GM18907 (cell line): ENCODE measurements at regions not wholly inside any gene's neighbourhood (a gene's known extent, or its start where the extent isn't known, plus 50 kb on each side); places are given as distances from the start of the nearest gene placed in this dataset.

Experiments used
- ATAC-seq: cut with Tn5 transposase; IDR thresholded peaks from one replicate; pipeline ENCODE4 v1.9.1; 2021; ENCODE audit warnings: mild to moderate bottlenecking, moderate library complexity; ENCODE audit not compliant: unreplicated experiment

DNA sequence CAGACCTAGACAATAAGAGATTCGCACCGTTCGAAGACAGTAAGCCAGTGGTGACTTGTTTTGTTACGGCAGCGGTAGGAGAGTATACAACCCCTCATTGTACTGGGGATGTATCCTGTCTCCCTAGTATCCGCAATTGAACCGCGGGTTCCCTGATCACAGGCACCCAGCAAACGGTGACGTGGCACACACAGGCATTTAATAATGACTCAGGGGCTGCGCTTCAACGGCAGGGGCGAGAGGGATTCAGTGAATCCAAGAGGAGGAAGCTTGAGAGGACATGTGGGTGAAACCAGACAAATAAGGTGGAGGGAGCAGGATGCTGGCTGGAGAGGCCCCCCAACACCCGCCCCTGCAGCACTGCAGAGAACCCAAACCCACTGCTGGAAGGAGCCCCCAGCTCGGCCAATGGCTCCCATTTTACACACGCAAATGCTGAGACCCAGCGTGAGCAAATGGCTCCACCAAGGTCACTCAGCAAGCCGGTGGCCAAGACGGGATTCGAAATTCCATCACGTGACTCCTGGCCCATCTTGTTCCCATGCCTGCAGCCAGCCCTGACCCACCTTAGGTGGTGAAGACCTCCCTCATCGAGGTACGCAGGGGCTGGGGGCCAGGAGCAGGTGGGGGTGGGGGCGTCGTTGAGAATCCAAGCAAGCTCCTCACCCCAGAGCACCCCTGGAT is 149.9 kb downstream of the SYF2 start:
- no peak for ATAC-seq

DNA sequence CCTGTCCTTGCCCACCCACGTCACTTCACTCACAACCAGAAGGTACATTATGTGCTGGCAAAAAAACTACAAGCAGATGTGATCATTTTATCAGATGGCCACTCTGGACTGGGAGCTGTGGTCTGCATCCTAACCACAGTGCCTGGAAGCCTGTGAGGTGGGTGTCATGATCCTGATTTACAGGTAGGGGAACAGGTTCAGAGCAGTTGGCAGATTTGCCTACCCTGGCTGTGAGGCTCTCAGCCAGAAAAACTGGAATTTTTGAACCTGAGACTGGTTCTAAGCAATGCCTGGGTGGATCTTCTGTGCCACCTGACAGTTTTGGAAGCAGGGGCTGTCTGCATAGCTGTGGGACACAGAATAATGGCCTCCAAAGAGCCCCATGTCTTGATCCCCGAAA is 150.8 kb downstream of the SYF2 start:
- no peak for ATAC-seq

DNA sequence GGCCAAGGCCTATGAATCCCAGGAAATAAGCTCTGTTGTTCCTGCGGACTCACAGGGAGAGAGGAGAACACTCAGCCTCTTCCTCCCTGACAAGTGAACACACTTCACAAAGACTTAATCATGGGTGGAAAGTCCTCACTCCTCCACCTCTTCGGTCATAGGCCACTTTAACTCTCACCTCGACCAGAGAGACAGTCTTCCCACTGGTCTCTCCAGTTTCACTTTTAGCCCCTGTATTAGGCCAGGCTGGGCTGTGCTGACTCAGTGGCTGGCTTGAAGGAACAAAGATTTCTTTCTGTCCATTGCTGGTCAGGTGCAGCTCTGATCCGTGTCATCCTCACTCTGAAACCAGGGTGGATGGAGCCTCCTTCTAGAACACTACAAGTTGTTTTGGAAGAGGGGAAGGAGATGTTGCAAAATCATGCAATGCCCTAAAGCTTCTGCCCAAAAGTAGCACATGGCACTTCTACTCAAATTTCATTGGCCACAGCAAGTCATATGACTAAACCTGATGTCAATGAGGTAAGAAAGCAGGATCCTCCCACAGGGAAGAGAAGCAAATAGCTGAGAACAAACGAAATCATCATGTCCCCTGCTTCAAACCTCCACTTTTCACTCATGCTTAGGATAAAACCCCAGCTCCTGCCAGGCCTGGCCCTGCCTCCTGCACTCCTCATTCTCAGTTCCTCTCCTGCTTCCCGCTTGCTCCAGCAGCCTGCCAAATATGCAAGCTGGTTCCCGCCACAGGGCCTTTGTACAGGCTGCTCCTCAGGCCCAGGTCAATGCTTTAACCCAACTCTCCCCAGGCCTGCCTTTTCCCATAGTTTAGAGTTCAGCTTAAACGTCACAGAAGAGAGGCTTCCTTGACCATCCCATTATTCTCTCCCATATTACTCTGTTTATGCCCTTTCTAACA is 150.5 kb upstream of the RUNX3 start:
- no peak for ATAC-seq

DNA sequence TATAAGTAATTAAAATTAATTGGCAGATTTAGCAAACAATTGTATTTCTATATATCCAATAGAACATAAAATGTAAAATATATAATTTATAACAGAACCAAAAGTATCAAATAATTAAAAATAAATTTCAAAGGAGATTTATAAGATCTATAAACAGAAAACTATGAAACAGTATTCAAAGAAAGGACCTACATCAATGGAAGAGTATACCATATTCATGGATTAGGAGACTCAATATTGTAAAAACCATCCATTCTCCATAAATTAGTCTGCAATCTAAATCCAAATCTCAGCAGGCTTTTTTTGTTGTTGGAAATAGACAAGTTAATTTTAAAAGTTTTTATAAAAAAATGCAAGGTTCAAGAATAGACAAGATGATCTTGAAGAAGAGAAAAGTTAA is 149.0 kb upstream of the RUNX3 start:
- ATAC-seq: no peak

DNA sequence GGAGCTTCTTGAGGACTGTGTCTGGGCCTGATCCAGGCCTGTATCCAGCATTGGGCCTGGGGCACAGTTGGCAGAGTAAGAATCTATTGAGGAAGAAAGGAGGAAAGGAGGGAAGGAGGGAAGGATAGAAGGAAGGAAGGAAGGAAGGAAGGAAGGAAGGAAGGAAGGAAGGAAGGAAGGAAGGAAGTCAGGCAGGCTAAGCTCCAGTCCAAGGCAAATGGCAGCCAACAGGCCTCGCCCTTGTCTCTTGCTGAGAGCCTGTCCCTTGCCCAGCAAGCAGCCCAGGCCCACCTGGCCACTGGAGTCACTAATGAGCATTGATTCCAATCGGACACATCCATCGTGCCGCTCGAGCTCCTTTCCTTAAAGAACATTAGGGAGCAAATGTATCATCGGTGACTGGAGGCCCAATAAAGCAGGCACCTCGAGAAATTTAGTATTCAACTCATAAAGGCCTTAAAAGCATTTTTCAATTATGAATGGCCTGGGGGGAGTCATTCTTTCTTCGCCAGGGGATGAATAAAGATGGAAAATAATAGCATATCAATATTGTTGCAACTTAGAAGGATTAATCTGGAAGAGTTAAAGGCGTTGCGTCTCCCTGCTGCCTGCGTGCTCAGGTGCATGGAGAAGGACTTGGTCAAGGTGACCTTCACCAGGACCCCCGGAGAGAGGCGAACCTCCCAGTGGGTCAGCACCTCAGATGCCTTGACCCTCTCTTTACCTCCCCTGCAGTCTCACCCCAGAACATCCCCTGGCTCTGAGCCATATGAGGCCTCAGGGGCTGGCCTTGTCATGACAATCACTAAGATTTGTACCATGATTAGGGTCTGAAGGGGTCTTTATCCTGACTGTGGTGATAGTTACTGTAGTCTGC is 144.5 kb upstream of the RUNX3 start:
- no peak for ATAC-seq

DNA sequence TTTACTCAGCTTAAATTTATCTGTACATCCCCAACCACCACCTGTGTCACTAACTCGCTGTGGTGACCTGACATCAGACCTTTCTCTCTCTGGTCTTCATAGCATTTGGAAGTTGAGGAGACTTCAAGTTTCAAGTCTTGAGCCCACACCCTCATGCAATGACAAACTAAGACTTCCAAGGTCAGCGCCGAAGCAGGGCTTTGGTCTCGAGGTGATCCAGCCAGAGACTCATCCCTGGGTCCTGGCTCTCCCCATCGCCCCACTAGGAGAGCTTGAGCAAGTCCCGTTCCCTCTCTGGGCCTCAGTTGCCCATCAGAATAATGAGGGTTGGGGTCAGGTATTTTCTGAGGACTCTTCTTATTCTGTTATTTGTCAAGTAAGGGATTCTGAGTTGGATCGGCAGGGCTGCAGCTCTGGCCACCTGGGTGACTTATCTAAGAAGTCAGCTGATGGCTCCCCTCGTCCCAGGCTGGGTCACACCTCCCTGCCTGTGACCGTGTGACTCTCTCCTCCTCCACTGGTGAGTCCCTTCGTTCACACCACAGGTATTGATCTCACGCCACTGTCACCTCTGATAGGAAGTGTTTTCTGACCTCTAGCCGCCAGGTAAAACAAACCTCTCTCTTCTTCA is 143.7 kb upstream of the RUNX3 start:
- no peak for ATAC-seq

DNA sequence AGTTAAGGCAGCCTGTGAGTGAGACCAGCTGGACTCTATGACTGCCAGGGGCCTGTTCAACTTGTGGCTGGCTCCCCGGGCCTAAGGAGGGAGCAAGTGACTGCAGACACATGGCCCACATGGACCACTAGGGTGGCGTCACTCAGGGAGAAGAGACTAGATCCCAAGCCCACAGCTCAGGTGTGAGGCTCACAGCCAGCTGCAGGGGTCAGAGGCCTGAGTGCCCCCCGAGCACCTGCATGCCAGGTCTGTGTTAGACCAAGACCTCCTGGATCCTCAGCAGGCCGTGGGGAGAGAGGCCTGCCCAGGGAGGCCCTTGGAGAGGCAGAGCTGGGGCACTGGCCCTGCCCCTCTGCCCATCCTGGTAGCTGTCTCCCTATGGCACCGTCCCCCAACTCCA is 142.4 kb upstream of the RUNX3 start:
- no peak for ATAC-seq

DNA sequence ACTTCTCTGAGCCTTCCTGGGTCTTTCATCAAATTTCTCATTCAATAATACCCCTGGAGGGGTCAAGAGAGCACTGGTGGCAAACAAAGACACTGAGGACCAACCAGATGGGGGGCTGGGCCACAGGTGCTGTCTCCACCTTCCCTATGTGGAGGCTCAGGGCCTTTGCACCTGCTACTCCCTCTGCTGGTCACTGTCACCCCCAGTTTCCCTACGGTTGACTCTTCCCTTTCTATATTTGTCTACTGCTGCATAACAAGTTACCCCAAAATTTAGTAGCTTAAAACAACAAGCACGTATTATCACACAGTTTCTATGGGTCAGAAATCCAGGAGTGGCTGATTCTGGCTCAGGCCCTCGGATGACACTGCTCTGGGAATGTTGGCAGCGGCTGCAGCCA is 138.8 kb upstream of the RUNX3 start:
- ATAC-seq: no peak

DNA sequence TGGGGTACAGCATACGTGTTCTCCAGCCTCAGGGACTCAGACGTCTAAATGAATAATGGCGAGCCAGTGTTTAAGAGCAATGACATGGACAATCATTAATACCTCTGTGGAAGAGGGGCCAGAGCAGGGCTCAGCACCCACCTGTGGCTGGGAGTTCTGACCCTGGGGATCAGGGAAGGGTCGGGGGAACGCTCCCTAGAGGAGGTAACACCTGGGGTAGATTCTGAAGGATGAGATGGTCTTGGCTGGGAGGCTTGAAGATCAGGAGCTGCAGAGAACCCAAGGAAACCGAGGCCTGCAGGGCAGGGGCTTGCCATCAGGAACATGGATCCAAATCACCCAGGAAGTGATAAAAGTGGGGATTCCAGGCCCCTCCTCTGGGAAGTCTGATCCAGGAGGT is 138.2 kb upstream of the RUNX3 start:
- ATAC-seq: no peak

DNA sequence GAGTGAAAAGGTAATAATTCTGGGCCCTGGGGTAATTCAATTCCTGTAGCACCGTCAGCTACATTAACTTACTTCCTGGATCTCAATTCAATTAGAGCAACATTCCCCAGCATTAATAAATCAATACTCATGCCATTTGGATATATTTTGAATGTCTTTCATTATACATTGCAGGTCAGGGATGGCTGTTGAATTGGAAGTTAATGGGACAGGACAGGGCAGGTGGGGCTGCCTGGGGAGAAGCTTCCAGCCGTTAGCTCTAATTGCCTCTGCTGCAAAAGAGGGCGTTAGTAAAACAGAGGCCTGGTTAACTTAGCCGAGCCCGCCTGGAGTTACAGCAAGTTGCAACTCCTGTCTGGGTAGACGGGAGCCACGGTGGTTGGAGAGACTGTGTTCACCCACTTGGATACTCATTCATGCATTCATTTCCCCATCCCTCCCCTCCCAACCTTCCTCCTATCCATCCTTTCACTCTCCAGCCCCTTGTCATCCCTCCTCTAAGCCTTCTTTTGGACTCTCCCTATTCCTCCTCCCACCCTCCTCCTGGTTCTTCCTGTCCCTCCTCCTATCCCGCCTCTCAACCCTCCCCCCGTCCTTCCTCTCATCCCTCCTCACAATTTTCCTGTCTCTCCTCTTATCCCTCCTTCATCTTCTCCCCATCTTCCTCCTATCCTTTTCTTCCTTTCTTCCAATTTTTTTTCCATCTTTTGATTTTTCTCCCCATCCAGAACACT is 137.6 kb upstream of the RUNX3 start:
- ATAC-seq: no peak

DNA sequence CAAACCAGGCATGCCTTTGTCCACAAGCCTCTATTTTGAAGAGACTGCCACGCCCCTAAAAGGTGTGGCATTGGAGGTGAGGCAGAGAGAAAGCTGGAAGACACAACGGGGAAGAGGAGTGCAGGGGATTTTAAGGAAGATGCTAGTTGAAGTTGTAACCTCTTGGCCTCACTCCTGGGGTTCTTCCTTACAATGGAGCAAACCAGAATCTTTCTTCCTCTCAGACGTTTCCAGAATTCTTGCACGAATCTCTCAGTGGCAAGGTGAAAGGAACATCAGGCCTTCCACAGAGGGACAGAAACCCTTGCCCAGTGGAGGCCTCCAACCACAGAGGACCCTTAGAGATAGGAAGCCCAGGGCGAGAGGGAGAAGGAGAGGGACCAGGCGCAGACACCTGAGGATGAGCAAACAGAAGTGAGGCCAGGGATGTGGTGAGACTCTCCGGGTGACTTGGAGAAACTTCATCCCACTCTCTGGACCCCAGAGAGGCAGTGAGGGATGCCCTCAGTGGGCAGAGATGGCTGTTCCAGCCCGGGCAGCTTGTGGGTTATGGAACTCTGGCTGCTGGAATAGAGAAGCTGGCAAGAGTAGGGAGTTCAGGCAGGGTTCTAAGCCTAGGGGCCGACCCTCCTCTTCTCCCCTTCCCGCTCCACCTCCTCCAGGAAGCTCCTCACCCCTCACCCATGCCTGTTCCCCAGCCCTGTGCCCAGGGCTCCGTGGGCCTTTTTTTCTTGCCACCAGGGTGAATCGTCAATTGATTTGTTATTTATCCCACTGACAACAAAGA is 136.8 kb upstream of the RUNX3 start:
- no peak for ATAC-seq

DNA sequence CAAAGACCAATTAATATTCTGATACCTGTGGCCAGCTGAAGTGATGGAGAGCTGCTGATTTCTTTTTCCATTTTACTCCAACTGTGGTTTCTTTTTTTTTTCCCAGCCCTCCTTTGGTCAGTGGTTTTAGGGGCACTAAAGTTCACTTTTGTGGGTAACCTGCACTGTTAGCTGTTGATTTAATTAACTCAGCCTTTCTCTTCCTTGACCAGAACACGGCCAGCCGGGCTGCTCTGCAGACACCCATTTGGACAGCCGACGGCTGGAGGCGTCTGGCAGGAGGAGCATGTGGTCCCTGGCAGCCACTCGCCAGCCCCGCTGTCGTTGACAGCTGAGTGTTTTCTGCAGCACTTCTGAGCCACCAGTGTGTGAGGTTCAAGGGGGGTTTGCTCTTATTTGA is 136.2 kb upstream of the RUNX3 start:
- ATAC-seq: no peak

DNA sequence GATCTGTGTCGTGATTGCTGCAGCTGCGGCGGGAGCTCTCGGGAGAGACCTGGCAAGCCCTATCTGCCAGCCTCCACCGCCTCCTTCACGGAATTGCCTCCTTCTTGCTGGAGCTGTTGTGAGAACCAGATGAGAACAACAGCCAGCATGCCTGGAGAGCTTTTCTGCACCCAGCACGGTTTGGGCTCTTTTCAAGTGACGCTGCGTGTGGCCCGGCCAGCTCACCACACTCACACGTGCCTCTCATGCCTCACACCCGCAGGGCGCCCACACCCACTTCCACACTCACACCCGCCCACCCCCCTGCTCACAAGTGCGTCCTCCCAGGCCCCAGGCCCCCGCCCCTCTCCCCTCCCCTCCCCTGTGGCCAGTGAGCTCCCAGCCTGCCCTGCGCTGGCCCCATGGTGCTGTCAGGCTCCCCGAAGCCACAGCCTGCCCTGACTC is 135.7 kb upstream of the RUNX3 start:
- ATAC-seq: no peak

DNA sequence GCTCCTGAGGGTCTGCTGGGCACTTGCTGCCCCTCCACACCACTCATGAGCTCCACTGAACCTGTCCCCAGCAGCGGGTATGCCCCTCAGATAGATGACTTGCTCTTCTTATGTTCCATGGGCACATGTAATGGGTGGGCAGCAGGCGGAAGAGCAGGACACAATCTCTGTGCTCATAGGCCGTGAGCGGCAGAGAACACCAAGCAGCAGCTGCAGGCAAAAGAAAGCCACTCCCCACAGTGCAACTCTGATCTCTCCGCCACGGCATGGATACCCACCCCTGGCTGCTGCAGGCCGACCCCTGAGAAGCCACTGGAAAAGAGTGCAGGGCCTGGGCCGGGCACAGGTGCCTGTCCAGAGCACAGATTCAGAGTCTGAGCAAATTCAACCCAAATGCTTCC is 135.2 kb upstream of the RUNX3 start:
- no peak for ATAC-seq

DNA sequence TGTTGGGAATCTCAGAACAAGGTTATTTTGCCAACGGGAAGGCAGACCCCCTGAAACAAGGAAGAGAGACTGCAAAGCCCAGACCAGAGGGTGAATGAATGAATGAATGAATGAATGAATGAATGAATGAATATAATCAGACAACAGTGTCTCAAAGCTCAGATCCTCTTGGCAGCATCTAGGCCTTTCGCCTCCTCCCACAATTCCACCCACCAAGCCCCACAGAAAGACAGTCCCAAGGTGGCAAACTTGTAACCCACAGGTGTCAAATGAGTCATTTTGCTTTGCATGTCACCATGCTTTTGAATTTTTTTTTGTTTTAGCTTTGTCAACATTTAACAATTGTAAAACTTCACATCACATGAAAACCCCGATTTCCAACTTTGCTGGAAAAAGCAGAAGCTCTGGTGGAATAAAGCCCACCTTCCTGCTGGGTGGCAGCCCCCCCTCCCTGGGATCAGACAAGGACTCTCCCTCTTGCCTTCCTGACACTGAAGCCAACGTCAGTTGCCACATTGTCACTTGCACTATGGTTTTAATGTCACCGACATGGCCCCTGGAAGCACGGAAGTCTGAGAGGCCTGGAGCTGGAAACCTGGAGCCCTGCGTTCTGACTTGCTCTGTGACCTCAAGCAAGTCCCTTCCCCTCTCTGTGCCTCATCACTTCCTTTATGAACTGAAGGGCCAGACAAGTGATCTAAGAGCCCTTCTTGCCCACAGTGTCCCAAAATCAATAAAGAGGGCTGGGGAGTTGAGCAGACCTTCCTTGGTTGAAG is 134.6 kb upstream of the RUNX3 start:
- no peak for ATAC-seq

DNA sequence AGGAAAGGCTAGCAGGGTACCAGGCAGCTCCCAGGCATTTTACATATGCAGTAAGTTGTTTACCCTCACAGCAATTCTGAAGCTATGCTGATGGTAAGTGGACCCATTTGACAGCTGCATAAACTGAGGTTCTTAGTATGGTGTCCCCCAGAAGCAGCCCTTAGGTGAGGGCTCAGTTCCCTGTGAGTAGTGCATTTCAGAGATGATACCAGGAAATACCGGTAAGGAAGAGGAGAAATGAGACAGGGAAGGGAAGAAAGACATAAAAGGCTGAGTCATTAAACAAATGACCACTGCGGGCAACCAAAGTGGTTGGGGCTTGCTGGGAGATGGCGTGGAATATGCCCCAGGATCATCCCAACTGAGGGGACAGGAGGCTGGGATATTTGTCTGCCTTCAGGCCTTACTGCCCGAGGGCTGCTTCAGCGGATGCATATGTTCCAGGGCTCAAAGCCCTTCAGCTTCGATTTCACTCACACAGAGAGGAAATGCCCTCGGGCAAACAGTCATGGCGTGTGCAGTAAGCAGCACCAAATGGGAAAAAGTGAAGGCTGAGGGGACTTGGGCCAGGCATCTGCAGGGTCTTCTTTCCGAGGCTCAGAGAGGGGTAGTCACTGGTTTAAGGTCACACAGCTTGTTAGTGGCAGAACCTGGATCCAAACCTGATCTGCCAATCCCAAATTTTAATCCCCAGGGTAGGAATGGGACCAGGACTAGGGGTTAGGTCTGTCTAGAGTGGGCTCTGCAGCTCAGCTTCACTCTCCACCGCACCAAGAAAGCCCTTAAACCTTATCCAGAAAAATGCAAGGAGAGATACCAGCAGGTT is 133.7 kb upstream of the RUNX3 start:
- no peak for ATAC-seq

DNA sequence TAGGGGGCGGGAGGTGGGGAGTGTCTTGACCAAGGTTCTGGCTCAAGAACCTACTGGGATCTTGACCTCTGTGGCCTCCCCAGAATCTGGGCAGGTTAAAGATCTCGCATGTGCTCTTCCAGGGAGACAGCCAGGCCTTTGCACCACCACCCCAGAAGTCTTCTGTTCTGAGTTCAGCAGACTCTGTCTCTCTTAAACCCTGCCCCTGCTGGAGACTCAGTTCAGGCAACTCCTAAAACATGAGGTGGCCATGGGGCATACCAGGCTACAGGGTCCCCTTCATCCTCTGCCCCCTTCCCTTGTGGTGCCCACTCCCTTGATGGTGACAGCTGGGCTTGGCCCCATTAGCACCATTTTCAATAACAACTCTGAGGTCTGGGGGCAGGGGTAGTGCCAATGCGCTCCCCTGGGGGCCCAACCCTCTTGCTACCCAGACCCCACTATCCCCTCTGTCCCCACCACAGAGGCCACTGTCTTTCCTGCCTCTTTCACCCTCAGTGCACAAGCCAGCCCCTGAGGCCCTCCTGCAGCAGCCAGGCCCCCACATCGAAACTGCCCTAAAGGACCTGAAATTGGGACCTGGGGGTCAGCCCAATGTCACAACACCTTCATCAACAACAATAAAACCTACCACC is 132.7 kb upstream of the RUNX3 start:
- ATAC-seq: no peak
